ENCODE measurements at regions not wholly inside any gene's neighbourhood (a gene's known extent, or its start where the extent isn't known, plus 50 kb on each side); places are given as distances from the start of the nearest gene placed in this dataset.

GRCh38 chr11:95445746-95446333, 214.8 kb upstream of the SESN3 start:
- DNase-seq (ENCODE audit: low read depth, low spot score): no peak
- no peaks in the 10 kb centered on the region for H3K36me3 ChIP-seq (ENCODE audit: control insufficient read depth, insufficient read depth, low read length)
- TF ChIP-seq POLR2AphosphoS5 (IDR thresholded peaks at IDR 0.05; ENCODE audit: low read depth, low read length) (no peak), TCF7L2 (IDR thresholded peaks at IDR 0.05; ENCODE audit: low read depth, low read length) (no peak), CTCF (IDR thresholded peaks at IDR 0.05) (no peak), SIN3A (IDR thresholded peaks at IDR 0.05; ENCODE audit: borderline replicate concordance, insufficient read depth, low read depth, low read length) (no peak), REST (IDR thresholded peaks at IDR 0.05; ENCODE audit: insufficient read depth in 1 of 2, low read depth in 2 of 2, low read length in 1 of 2) (no peak)
- in situ Hi-C loops (cut with HindIII; ENCODE audit: low pct_unique_long_range_greater_than_20kb, low sequenced_read_pairs): no loop called here
- BruUV-seq (replicated peaks): no TSS peak
- no peaks in the 10 kb centered on the region for H3K4me1 ChIP-seq (ENCODE audit: control insufficient read depth, insufficient read depth, low read length)
- intact Hi-C loops (cut with micrococcal nuclease; ENCODE audit: unreplicated experiment): no loop called here
- H3K27ac ChIP-seq (ENCODE audit: low read length): no peak overlapping the region
- H3K27me3 ChIP-seq (ENCODE audit: control insufficient read depth, insufficient read depth, low read length): no peaks in the 10 kb centered on the region
- H3K4me3 ChIP-seq (ENCODE audit: low read depth in 2 of 2, low read length in 2 of 2): no peak overlapping the region
- ATAC-seq: no peak
- POLR2A ChIA-PET: no interaction called here
- no peaks in the 10 kb centered on the region for H3K9me3 ChIP-seq (ENCODE audit: control insufficient read depth, insufficient read depth, low read depth, low read length)
- CTCF ChIA-PET: no interaction called here

- DNase-seq (ENCODE audit: low read depth, low spot score) (no peak), ATAC-seq (no peak)
- Histone ChIP-seq H3K27ac (ENCODE audit: low read length) (no peak overlapping the region), H3K27me3 (ENCODE audit: control insufficient read depth, insufficient read depth, low read length) (no peaks in the 10 kb centered on the region), H3K36me3 (ENCODE audit: control insufficient read depth, insufficient read depth, low read length) (no peaks in the 10 kb centered on the region), H3K4me3 (ENCODE audit: low read depth in 2 of 2, low read length in 2 of 2) (no peak overlapping the region), H3K9me3 (ENCODE audit: control insufficient read depth, insufficient read depth, low read depth, low read length) (no peaks in the 10 kb centered on the region), H3K4me1 (ENCODE audit: control insufficient read depth, insufficient read depth, low read length) (no peaks in the 10 kb centered on the region)
- intact Hi-C loops (cut with micrococcal nuclease; ENCODE audit: unreplicated experiment): no loop called here
- CTCF ChIA-PET: no interaction called here
- POLR2A ChIA-PET: no interaction called here
- no TSS peak for BruUV-seq (replicated peaks)
- in situ Hi-C loops (cut with HindIII; ENCODE audit: low pct_unique_long_range_greater_than_20kb, low sequenced_read_pairs): no loop called here
- TF ChIP-seq REST (IDR thresholded peaks at IDR 0.05; ENCODE audit: insufficient read depth in 1 of 2, low read depth in 2 of 2, low read length in 1 of 2): no peak
- TF ChIP-seq SIN3A (IDR thresholded peaks at IDR 0.05; ENCODE audit: borderline replicate concordance, insufficient read depth, low read depth, low read length): no peak
- no peak for TF ChIP-seq POLR2AphosphoS5 (IDR thresholded peaks at IDR 0.05; ENCODE audit: low read depth, low read length)
- no peak for TF ChIP-seq TCF7L2 (IDR thresholded peaks at IDR 0.05; ENCODE audit: low read depth, low read length)
- no peak for TF ChIP-seq CTCF (IDR thresholded peaks at IDR 0.05)
Measured at GRCh38 chr11:95444309-95445241, 213.6 kb upstream of the SESN3 start.

All from Panc1 (cell line).